ENCODE measurements at regions not wholly inside any gene's neighbourhood (a gene's known extent, or its start where the extent isn't known, plus 50 kb on each side); places are given as distances from the start of the nearest gene placed in this dataset.

DNA sequence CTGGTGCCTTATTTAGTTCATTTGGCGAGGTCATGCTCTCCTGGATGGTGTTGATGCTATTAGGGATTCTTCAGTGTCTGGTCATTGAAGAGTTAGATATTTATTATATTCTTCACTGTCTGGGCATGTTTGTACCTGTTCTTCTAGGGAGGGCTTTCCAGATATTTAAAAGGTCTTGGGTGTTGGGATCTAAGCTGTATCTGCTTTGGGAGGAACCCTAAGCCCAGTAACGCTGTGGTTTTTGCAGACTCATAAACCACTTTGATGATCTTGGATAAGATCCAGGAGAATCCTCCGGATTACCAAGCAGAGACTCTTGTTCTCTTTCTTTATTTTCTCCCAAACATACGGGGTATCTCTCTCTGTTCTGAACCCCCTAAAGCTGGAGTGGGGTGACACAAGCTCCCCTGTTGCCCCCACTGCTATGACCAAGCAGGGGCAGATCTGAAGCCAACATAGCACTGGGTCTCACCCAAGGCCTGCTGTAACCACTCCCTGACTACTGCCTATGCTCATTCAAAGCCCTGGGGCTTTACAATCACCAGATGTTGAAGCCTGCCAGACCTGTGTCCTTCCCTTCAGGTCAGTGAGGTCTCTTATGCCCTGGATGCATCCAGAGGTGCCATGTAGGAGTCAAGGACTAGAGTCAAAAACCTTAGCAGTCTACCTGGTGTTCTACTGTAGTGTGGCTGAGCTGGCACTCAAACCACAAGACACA, 187.6 kb downstream of the GUCY2F start:
- Histone ChIP-seq H3K27ac (no peak overlapping the region), H3K36me3 (no peaks in the 10 kb centered on the region), H3K4me3 (no peak overlapping the region), H3K27me3 (no peaks in the 10 kb centered on the region), H3K4me1 (no peaks in the 10 kb centered on the region), H3K9me3 (no peaks in the 10 kb centered on the region)
- DNase-seq = no peak
- no peak for ATAC-seq
- TF ChIP-seq, protein P1, sequence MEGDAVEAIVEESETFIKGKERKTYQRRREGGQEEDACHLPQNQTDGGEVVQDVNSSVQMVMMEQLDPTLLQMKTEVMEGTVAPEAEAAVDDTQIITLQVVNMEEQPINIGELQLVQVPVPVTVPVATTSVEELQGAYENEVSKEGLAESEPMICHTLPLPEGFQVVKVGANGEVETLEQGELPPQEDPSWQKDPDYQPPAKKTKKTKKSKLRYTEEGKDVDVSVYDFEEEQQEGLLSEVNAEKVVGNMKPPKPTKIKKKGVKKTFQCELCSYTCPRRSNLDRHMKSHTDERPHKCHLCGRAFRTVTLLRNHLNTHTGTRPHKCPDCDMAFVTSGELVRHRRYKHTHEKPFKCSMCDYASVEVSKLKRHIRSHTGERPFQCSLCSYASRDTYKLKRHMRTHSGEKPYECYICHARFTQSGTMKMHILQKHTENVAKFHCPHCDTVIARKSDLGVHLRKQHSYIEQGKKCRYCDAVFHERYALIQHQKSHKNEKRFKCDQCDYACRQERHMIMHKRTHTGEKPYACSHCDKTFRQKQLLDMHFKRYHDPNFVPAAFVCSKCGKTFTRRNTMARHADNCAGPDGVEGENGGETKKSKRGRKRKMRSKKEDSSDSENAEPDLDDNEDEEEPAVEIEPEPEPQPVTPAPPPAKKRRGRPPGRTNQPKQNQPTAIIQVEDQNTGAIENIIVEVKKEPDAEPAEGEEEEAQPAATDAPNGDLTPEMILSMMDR (IDR thresholded peaks at IDR 0.05 in 4 of 5, conservative IDR thresholded peaks at IDR 0.05 in 1 of 5) = no peak
- in situ Hi-C loops (cut with MboI; ENCODE audit: low sequenced_read_pairs in 4 of 4) = no loop called here
- intact Hi-C loops (cut with DNase I; ENCODE audit: low total_unique reads) = no loop called here

DNA sequence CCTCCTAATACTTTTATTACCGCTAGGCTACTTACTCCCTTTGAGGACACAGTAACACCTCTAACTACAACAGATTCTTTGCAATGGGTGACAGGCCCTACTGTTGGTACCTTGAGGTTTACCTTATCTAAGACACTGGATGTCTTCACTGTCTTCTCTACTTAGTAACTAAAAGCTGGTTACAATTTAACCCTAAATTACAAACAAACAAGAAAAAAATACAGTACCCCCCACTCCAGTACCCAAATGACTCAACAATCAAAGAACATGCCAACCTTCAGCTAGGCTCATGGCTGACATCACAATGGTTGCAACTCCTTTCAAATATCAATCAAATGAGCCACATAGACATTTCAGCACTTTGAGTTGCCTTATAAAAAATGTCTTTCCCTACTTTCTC, 198.0 kb downstream of the GUCY2F start:
- intact Hi-C loops (cut with DNase I; ENCODE audit: low total_unique reads) = no loop called here
- Histone ChIP-seq H3K36me3 (no peaks in the 10 kb centered on the region), H3K9me3 (no peaks in the 10 kb centered on the region), H3K4me3 (no peak overlapping the region), H3K4me1 (no peaks in the 10 kb centered on the region), H3K27me3 (no peaks in the 10 kb centered on the region), H3K27ac (no peak overlapping the region)
- TF ChIP-seq POLR2A (IDR thresholded peaks at IDR 0.05) = no peak
- TF ChIP-seq, protein P1 (IDR thresholded peaks at IDR 0.05 in 4 of 5, conservative IDR thresholded peaks at IDR 0.05 in 1 of 5) = no peak
- ATAC-seq = no peak
- no peak for DNase-seq
- in situ Hi-C loops (cut with MboI; ENCODE audit: low sequenced_read_pairs in 4 of 4) = no loop called here

DNA sequence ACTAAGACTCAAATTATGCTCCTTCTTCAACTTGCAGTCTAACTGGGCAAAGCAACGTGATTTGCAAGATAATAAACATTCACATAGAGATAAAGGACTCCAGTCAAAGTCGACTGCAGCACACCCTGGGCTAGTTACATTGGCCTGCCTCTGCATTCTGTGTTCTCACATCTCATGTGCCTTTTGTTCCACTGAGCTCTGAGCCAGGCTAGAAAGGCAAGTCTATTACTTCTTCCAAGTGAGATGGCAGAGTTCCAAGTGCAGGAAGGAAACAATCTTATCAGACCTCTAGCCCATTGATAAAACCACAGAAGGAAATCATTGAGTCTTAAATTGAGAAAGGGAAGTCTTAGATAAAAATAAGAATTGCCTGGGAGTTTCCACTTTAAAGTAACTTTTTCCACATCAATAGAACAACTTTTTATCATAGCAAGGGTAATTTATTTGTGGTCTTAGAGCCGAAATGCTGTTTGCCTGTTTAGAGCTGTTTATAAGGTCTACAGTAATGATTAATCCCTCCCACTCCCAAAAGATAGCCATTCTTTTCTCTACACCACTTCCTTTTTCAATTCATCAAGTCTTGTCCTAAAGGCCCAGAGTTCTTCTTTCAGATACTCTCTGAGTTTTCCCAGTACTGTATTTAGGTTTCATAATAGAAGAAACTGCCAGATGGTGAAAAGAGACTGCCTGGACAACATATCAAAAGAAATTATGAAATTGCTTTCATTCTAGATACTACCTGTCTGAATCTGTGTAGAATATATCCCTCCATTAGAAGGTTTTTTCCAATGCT, 200.2 kb downstream of the GUCY2F start:
- H3K36me3 ChIP-seq = no peaks in the 10 kb centered on the region
- H3K9me3 ChIP-seq = no peaks in the 10 kb centered on the region
- no peak overlapping the region for H3K4me3 ChIP-seq
- H3K4me1 ChIP-seq = no peaks in the 10 kb centered on the region
- no peak for TF ChIP-seq POLR2A (IDR thresholded peaks at IDR 0.05)
- DNase-seq = no peak
- intact Hi-C loops (cut with DNase I; ENCODE audit: low total_unique reads) = no loop called here
- in situ Hi-C loops (cut with MboI; ENCODE audit: low sequenced_read_pairs in 4 of 4) = no loop called here
- H3K27ac ChIP-seq = no peak overlapping the region
- ATAC-seq = no peak
- H3K27me3 ChIP-seq = peaks cover 0 to 3% (median 0%) of the 10 kb centered on the region in 3 donors

DNA sequence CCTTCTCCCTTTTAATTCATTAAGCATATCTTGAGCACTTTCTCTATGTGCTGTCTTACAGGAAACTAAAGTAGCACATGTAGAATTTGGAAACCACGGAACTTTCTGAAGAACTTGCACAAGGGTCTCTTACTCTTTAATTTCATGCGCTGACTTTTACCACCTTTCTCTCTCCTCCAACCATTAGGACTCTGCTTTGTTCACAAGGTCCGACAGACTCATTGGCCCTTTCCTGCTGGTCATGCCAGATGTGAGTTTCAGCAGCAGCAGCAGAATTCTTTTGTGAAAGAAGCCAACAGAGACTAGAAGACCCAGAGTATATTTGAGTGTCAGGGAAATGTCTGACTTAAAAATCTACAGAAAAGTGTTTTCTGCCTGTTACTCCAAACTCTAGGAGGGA, 207.1 kb downstream of the GUCY2F start:
- no peaks in the 10 kb centered on the region for H3K9me3 ChIP-seq
- in situ Hi-C loops (cut with MboI; ENCODE audit: low sequenced_read_pairs in 4 of 4) = no loop called here
- ATAC-seq = no peak
- no peaks in the 10 kb centered on the region for H3K36me3 ChIP-seq
- no peak overlapping the region for H3K4me3 ChIP-seq
- DNase-seq = no peak
- intact Hi-C loops (cut with DNase I; ENCODE audit: low total_unique reads) = no loop called here
- peaks cover 0 to 3% (median 0%) of the 10 kb centered on the region in 3 donors for H3K27me3 ChIP-seq
- H3K27ac ChIP-seq = no peak overlapping the region
- no peak for TF ChIP-seq POLR2A (IDR thresholded peaks at IDR 0.05)
- TF ChIP-seq, protein P1 (IDR thresholded peaks at IDR 0.05 in 4 of 5, conservative IDR thresholded peaks at IDR 0.05 in 1 of 5) = no peak
- no peaks in the 10 kb centered on the region for H3K4me1 ChIP-seq
